ENCODE measurements at regions not wholly inside any gene's neighbourhood (a gene's known extent, or its start where the extent isn't known, plus 50 kb on each side); places are given as distances from the start of the nearest gene placed in this dataset.

DNA sequence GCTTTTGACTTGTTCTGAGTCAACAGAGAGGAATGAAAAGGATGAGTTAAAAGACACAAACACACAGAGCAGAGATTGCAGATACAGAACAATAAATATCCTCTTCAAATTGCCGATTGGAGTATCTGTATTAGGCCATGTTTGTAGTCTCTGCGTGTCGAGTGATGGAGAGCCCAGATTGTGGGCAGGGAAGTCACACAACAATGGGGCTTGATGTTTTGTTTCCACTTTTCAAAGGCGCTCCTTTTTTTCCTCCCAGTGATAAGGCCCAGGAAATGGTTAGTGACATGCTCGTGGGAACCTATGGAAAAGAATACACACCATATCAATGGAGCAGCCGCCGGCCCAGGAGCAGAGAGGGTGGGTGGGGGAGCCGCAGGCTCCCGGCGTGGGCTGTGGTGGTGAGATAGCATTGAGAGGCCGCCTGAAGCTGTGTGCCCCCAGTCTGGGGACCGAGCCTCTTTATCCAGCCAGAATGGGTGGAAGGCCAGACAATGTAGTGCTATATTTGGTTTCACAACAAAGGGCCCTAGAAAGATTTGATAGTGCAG, 555.9 kb downstream of the INSC start:
- TF ChIP-seq REST (IDR thresholded peaks at IDR 0.05; ENCODE audit: insufficient read depth in 1 of 2, low read depth in 2 of 2, low read length in 2 of 2), result no peak
- no peak for TF ChIP-seq POLR2AphosphoS5 (IDR thresholded peaks at IDR 0.05; ENCODE audit: low read depth, low read length)
- TF ChIP-seq FOXP2 (optimal IDR thresholded peaks at IDR 0.05; ENCODE audit: borderline replicate concordance, extremely low read depth, extremely low read length, insufficient read depth), result no peak
- TF ChIP-seq SIN3A (IDR thresholded peaks at IDR 0.05; ENCODE audit: borderline replicate concordance, insufficient read depth, low read length), result no peak
- TF ChIP-seq TAF1 (IDR thresholded peaks at IDR 0.05; ENCODE audit: borderline replicate concordance, insufficient read depth, low read length), result no peak

DNA sequence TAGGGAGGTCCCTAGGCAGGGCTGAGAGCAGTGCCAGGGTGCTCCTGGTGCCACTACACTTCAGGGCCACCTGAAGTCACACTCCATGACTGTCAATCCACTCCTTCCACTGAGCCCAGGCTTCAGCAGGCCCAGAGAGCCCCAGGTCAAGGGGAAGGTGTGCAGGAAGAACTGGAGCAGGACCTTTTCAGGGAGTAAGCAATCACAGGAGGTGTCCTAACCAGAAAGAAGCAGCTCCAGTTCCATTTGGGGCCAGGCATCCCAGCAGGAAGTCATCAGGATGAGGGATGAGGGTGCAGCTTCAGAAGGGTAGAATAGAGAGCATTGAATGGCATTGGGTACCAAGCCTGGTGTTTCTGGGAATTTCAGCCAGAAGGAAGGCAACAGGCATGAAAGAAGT, 556.5 kb downstream of the INSC start:
- TF ChIP-seq POLR2AphosphoS5 (IDR thresholded peaks at IDR 0.05; ENCODE audit: low read depth, low read length), result no peak
- no peak for TF ChIP-seq REST (IDR thresholded peaks at IDR 0.05; ENCODE audit: insufficient read depth in 1 of 2, low read depth in 2 of 2, low read length in 2 of 2)
- no peak for TF ChIP-seq SIN3A (IDR thresholded peaks at IDR 0.05; ENCODE audit: borderline replicate concordance, insufficient read depth, low read length)
- no peak for TF ChIP-seq FOXP2 (optimal IDR thresholded peaks at IDR 0.05; ENCODE audit: borderline replicate concordance, extremely low read depth, extremely low read length, insufficient read depth)
- TF ChIP-seq TAF1 (IDR thresholded peaks at IDR 0.05; ENCODE audit: borderline replicate concordance, insufficient read depth, low read length), result no peak

DNA sequence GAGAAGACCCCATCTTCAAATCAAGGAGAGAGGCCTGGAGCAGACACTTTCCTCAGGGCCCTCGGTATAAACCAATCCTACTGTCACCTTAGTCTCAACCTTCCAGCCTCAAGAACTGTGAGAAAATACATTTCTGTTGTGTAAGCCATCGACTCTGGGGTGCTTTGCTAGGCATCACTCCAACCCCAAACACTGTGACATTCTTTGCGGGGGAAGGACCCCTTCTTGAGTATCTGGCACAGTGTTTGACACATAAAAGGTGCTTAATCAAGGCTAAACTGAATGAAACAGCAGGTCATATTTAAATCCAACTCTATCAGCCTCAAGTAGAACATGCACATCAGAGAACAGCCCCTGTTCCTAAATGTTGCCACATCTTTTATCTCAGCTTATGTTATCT, 558.1 kb downstream of the INSC start:
- TF ChIP-seq FOXP2 (optimal IDR thresholded peaks at IDR 0.05; ENCODE audit: borderline replicate concordance, extremely low read depth, extremely low read length, insufficient read depth) (no peak), POLR2AphosphoS5 (IDR thresholded peaks at IDR 0.05; ENCODE audit: low read depth, low read length) (no peak), REST (IDR thresholded peaks at IDR 0.05; ENCODE audit: insufficient read depth in 1 of 2, low read depth in 2 of 2, low read length in 2 of 2) (no peak), TAF1 (IDR thresholded peaks at IDR 0.05; ENCODE audit: borderline replicate concordance, insufficient read depth, low read length) (no peak), SIN3A (IDR thresholded peaks at IDR 0.05; ENCODE audit: borderline replicate concordance, insufficient read depth, low read length) (no peak)

- TF ChIP-seq REST (IDR thresholded peaks at IDR 0.05; ENCODE audit: insufficient read depth in 1 of 2, low read depth in 2 of 2, low read length in 2 of 2) (no peak), FOXP2 (optimal IDR thresholded peaks at IDR 0.05; ENCODE audit: borderline replicate concordance, extremely low read depth, extremely low read length, insufficient read depth) (no peak), POLR2AphosphoS5 (IDR thresholded peaks at IDR 0.05; ENCODE audit: low read depth, low read length) (no peak), SIN3A (IDR thresholded peaks at IDR 0.05; ENCODE audit: borderline replicate concordance, insufficient read depth, low read length) (no peak), TAF1 (IDR thresholded peaks at IDR 0.05; ENCODE audit: borderline replicate concordance, insufficient read depth, low read length) (no peak)
These were observed 558.7 kb downstream of the INSC start for GRCh38 chr11:15673408-15673831.

- TF ChIP-seq TAF1 (IDR thresholded peaks at IDR 0.05; ENCODE audit: borderline replicate concordance, insufficient read depth, low read length) (no peak), SIN3A (IDR thresholded peaks at IDR 0.05; ENCODE audit: borderline replicate concordance, insufficient read depth, low read length) (no peak), POLR2AphosphoS5 (IDR thresholded peaks at IDR 0.05; ENCODE audit: low read depth, low read length) (no peak), REST (IDR thresholded peaks at IDR 0.05; ENCODE audit: insufficient read depth in 1 of 2, low read depth in 2 of 2, low read length in 2 of 2) (no peak), FOXP2 (optimal IDR thresholded peaks at IDR 0.05; ENCODE audit: borderline replicate concordance, extremely low read depth, extremely low read length, insufficient read depth) (no peak)
These were observed 560.0 kb downstream of the INSC start for GRCh38 chr11:15674756-15675155.
